ENCODE measurements at regions not wholly inside any gene's neighbourhood (a gene's known extent, or its start where the extent isn't known, plus 50 kb on each side); places are given as distances from the start of the nearest gene placed in this dataset.

DNA sequence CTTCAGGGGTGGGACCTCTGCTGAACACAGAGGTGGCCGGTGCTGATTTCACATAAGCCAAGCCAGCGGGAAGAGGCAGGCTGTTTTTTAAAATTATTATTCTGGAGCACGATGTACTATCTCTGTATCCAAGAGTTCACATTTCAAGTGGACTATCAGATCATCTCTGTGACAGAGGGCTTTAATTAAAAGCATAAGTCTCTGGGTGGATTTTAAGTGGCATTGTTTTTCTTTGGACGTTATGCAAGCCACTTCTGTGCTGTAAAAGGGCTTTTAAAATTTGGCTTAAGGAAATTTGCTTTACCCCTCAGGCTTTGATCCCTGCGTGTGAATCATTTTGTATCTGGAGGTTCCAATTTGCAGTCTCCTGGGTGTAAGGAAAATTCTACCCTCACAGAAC, 124.7 kb downstream of the PALM2AKAP2 start:
- no peak for DNase-seq (ENCODE audit: low read depth)
- Histone ChIP-seq H3K4me3 (ENCODE audit: low read depth, low read length) (no peak overlapping the region), H3K36me3 (ENCODE audit: control insufficient read depth, insufficient read depth, low read length) (no peaks in the 10 kb centered on the region), H3K27me3 (ENCODE audit: control insufficient read depth, insufficient read depth, low read length) (no peaks in the 10 kb centered on the region)
- TF ChIP-seq, protein P1, sequence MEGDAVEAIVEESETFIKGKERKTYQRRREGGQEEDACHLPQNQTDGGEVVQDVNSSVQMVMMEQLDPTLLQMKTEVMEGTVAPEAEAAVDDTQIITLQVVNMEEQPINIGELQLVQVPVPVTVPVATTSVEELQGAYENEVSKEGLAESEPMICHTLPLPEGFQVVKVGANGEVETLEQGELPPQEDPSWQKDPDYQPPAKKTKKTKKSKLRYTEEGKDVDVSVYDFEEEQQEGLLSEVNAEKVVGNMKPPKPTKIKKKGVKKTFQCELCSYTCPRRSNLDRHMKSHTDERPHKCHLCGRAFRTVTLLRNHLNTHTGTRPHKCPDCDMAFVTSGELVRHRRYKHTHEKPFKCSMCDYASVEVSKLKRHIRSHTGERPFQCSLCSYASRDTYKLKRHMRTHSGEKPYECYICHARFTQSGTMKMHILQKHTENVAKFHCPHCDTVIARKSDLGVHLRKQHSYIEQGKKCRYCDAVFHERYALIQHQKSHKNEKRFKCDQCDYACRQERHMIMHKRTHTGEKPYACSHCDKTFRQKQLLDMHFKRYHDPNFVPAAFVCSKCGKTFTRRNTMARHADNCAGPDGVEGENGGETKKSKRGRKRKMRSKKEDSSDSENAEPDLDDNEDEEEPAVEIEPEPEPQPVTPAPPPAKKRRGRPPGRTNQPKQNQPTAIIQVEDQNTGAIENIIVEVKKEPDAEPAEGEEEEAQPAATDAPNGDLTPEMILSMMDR (IDR thresholded peaks at IDR 0.05; ENCODE audit: insufficient read depth, low read length, poor library complexity, severe bottlenecking): no peak

- no peaks in the 10 kb centered on the region for H3K36me3 ChIP-seq (ENCODE audit: control insufficient read depth, insufficient read depth, low read length)
- DNase-seq (ENCODE audit: low read depth): no peak
- TF ChIP-seq, protein P1 (IDR thresholded peaks at IDR 0.05; ENCODE audit: insufficient read depth, low read length, poor library complexity, severe bottlenecking): no peak
- H3K4me3 ChIP-seq (ENCODE audit: low read depth, low read length): no peak overlapping the region
- no peaks in the 10 kb centered on the region for H3K27me3 ChIP-seq (ENCODE audit: control insufficient read depth, insufficient read depth, low read length)
Measured at GRCh38 chr9:109905472-109905871, 125.5 kb downstream of the PALM2AKAP2 start.

DNA sequence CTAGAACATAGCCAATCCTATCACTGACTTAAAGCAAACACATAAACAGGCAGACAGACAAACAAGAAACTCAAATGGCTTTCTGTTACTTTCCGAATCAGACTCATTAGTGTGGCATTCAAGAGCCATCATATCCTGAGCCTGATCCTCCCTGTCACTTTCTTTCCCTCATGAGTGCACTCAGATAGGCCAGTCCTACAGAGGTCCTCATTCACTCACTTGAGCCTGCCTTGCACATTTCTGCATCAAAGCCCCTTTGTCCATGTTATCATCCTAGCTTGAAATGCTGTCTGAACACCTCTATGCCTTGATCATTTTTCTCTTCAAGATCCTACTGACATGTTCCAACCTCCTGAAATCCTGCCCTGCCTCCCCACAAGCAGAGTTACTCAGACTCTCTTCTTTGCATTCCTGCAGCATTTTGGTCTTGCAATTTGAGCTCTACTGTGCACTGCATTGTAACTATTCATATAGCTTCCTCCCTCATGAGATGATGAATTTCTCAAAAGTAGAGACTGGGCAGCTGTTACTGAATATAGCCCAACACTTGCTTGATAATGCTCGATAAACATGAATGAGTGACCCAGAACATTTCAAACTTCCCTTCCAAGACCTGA, 126.9 kb downstream of the PALM2AKAP2 start:
- no peak overlapping the region for H3K4me3 ChIP-seq (ENCODE audit: low read depth, low read length)
- DNase-seq (ENCODE audit: low read depth): no peak
- TF ChIP-seq, protein P1 (IDR thresholded peaks at IDR 0.05; ENCODE audit: insufficient read depth, low read length, poor library complexity, severe bottlenecking): no peak
- H3K27me3 ChIP-seq (ENCODE audit: control insufficient read depth, insufficient read depth, low read length): no peaks in the 10 kb centered on the region
- no peaks in the 10 kb centered on the region for H3K36me3 ChIP-seq (ENCODE audit: control insufficient read depth, insufficient read depth, low read length)

GRCh38 chr9:109907400-109907799, 127.4 kb downstream of the PALM2AKAP2 start:
- H3K4me3 ChIP-seq (ENCODE audit: low read depth, low read length): no peak overlapping the region
- no peak for DNase-seq (ENCODE audit: low read depth)
- H3K27me3 ChIP-seq (ENCODE audit: control insufficient read depth, insufficient read depth, low read length): no peaks in the 10 kb centered on the region
- TF ChIP-seq, protein P1 (IDR thresholded peaks at IDR 0.05; ENCODE audit: insufficient read depth, low read length, poor library complexity, severe bottlenecking): no peak
- no peaks in the 10 kb centered on the region for H3K36me3 ChIP-seq (ENCODE audit: control insufficient read depth, insufficient read depth, low read length)

- no peak for DNase-seq (ENCODE audit: low read depth)
- Histone ChIP-seq H3K36me3 (ENCODE audit: control insufficient read depth, insufficient read depth, low read length) (no peaks in the 10 kb centered on the region), H3K4me3 (ENCODE audit: low read depth, low read length) (no peak overlapping the region), H3K27me3 (ENCODE audit: control insufficient read depth, insufficient read depth, low read length) (no peaks in the 10 kb centered on the region)
- TF ChIP-seq, protein P1 (IDR thresholded peaks at IDR 0.05; ENCODE audit: insufficient read depth, low read length, poor library complexity, severe bottlenecking): no peak
Measured at GRCh38 chr9:109907810-109908458, 127.9 kb downstream of the PALM2AKAP2 start.
